GM12865 (cell line): ENCODE measurements at regions not wholly inside any gene's neighbourhood (a gene's known extent, or its start where the extent isn't known, plus 50 kb on each side); places are given as distances from the start of the nearest gene placed in this dataset.

ENCODE experiments used
- DNase-seq: peaks from one replicate; pipeline ENCODE4 v3.0.0; 2010; ENCODE audit warnings: low read depth
- H3K4me3 ChIP-seq: 2 replicates; pipeline ENCODE4 v1.5.1; 2011; ENCODE audit warnings: mild to moderate bottlenecking, low read depth, low read length, control low read depth
- TF ChIP-seq, protein P1 (sequence below): IDR thresholded peaks from 2 replicates; pipeline ENCODE4 v1.5.1; 2011; ENCODE audit warnings: low read length, control low read depth, low read depth, inconsistent platforms; ENCODE audit not compliant: insufficient read depth; ENCODE audit errors: missing control alignments

DNA sequence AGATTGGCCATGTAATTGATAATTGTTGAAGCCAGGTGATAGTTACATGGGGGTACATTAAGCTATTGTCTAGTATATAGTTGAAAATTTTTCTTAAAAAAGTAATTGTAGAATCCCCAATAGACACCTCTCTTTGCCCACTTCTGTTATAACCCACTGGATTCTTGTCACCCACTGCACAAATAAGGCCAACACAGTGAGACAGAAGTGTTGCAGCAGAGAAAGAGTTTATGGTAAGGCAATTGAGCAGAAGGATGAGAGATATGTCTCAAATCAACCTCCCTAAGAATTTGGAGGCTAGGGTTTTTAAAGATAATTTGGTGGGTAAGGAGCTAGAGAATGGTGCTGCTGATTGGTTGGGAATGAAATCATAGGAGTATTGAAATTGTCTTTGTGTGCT lies 270.3 kb upstream of the TAC1 start:
- TF ChIP-seq, protein P1, sequence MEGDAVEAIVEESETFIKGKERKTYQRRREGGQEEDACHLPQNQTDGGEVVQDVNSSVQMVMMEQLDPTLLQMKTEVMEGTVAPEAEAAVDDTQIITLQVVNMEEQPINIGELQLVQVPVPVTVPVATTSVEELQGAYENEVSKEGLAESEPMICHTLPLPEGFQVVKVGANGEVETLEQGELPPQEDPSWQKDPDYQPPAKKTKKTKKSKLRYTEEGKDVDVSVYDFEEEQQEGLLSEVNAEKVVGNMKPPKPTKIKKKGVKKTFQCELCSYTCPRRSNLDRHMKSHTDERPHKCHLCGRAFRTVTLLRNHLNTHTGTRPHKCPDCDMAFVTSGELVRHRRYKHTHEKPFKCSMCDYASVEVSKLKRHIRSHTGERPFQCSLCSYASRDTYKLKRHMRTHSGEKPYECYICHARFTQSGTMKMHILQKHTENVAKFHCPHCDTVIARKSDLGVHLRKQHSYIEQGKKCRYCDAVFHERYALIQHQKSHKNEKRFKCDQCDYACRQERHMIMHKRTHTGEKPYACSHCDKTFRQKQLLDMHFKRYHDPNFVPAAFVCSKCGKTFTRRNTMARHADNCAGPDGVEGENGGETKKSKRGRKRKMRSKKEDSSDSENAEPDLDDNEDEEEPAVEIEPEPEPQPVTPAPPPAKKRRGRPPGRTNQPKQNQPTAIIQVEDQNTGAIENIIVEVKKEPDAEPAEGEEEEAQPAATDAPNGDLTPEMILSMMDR: no peak
- H3K4me3 ChIP-seq: no peak overlapping the region
- DNase-seq: no peak

DNA sequence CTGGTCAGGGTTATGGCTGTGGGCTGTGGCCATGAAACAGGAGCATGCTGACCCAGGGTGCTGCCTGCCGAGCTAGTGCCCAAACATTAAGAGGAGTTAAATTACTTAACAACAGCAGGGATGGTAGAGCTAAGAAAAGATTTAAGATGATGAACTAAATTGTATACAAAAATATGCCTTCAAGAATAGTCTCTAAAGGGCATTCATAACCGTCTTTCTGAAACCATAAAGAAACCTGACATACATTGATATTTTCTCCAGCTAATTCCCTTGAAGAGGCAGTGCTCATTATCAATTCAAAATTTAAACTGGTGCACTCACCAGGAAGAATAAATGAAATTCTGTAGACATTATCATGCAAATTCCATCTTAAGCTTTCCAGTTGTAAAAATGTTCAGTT lies 265.8 kb upstream of the TAC1 start:
- H3K4me3 ChIP-seq: no peak overlapping the region
- TF ChIP-seq, protein P1: no peak
- DNase-seq: no peak

DNA sequence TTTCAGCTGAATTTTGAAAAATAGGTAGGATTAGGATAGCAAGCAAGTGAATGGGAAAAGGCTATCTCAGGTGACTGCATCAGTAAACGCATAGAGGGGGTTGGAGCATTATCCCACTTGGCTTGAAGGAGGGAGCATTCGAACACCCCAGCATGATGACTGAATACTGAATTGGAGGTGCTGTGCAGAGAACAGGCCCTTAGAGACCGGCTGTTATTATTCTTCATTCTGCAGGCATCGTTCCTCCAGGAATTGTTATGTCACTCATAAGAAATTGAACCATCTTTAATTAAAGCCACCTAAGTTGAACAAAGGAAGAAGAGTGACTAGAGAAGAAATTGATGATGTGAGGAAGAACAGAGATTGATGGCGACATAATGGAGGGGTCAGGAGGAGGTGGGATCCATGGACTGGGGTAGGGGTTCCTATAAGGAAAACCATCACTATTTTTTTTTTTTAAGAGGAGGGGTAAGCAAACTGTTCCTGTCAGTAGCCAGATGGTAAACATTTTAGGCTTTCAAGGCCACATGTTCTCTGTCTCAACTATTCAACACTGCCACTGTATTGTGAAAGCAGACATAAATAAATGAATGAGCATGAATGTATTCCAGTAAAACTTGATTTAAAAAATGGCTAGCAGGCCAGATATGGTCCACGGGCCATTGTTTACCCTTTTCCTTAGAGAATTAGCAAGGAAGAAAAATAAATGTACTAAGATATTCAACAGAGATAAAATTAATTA lies 264.7 kb upstream of the TAC1 start:
- DNase-seq: no peak
- H3K4me3 ChIP-seq: no peak overlapping the region
- TF ChIP-seq, protein P1: no peak

DNA sequence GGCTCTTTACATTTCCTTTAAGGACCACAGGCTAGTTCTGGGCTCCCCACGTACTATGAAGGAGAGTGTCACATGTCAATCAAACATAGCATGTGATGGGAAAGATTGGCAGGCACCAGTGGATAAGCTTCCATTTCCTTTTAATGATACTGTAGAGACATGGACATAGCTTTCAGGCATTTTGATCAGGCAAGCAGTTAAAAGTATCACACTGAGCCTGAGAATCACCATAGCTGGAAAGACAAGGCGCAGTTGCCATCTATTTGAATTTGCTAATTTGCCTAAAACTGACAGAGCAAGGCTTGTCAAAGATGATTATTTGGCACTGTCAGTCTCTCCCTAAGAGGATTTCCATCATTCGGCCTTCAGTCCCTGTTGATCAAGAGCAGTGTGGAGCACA lies 263.4 kb upstream of the TAC1 start:
- H3K4me3 ChIP-seq: no peak overlapping the region
- DNase-seq: no peak
- TF ChIP-seq, protein P1: no peak

DNA sequence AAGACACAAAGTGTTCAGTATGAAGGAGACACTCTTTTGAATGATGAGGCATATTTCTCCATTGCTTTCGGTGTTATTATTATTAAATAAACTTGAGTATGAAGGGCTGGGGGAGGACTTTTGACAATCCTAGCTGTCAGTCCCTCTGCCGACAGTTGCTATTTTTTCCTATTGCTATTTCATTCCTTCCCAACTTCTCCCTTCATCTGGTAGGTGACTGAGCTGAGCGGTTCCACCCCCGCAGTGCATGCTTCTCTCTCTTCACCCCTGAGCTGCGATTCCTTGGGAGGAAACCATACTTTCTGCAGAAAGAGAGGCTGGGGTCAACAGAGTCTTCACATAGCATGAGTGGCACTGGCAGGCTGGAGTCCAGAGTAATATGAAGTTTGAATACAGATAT lies 261.2 kb upstream of the TAC1 start:
- TF ChIP-seq, protein P1: no peak

DNA sequence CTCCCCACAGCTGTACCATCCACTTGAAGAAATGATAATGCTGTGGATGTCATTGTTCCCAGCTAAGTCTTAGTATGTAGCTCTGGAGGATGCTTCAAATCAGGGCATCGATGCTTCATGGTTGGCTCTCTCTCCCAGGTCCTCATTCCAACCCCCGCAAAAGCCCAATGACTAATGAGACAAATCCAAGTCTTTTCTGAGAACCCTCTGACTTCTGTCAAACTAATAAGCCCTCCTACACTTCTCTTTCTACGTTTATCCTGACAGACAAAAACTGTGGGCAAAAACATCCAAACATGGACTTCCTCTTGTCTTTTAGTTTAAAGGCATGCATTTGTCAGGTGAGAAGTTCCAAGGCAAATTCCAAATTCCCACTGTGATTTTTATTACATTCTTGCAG lies 260.4 kb upstream of the TAC1 start:
- no peak for DNase-seq
- TF ChIP-seq, protein P1: no peak

More for the DNA sequence above, 261.2 kb upstream of the TAC1 start:
- no peak overlapping the region for H3K4me3 ChIP-seq
- no peak for DNase-seq

DNA sequence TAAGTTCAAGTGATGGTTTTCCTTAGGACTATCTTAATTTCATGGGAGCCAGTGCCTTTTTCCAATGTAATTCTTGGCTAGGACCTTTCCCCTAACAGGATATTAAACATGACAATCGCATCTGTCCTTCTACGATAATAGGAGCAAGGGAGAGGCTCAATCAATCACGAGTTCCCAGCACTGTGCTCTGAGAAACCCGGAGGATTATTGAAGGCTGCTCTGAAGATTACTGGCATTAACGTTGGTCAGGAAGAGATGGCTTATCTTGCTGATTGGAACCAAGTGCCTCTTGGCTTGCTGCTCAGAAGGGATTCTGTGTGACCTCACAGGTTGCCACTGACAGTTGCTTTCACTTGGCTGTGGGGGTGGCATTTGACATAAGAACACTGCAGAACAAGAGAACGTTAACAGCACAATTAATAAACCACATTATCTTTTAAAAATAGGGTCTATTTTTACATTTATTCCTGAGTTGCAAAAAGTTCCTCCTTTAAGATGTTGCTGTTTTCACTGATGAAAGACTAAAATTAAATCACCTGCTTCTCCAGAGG lies 252.1 kb upstream of the TAC1 start:
- TF ChIP-seq, protein P1: no peak
- DNase-seq: no peak
- H3K4me3 ChIP-seq: no peak overlapping the region

More for the DNA sequence above, 260.4 kb upstream of the TAC1 start:
- no peak overlapping the region for H3K4me3 ChIP-seq
